HG03095 (cell line): ENCODE measurements at regions not wholly inside any gene's neighbourhood (a gene's known extent, or its start where the extent isn't known, plus 50 kb on each side); places are given as distances from the start of the nearest gene placed in this dataset.

Experiments used
- ATAC-seq: cut with Tn5 transposase; IDR thresholded peaks from one replicate; pipeline ENCODE4 v1.9.1; 2021; ENCODE audit warnings: moderate library complexity; ENCODE audit not compliant: unreplicated experiment

DNA sequence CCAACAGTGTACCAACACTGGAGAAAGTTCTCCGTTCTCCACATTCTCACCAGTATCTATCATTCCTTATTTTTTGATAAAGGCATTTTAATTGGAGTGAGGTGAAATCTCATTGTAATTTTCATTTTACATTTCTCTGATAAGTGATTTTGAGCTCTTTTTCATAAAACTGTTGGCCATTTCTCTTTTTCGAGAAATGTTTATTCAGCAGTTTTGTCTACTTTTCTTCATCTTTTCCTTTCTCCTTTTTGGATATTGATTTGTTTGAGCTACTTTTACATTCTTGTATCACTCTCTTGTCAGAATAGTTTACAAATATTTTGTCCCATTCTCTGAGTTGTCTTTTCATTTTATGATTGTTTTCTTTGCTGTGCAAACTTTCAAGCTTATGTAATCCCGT, 555.2 kb downstream of the COL12A1 start:
- ATAC-seq = no peak

- no peak for ATAC-seq
These were observed 559.4 kb downstream of the COL12A1 start for GRCh38 chr6:74646461-74646860.

GRCh38 chr6:74645108-74645849, 560.6 kb downstream of the COL12A1 start:
- no peak for ATAC-seq

GRCh38 chr6:74642101-74642500, 563.8 kb downstream of the COL12A1 start:
- ATAC-seq = no peak

DNA sequence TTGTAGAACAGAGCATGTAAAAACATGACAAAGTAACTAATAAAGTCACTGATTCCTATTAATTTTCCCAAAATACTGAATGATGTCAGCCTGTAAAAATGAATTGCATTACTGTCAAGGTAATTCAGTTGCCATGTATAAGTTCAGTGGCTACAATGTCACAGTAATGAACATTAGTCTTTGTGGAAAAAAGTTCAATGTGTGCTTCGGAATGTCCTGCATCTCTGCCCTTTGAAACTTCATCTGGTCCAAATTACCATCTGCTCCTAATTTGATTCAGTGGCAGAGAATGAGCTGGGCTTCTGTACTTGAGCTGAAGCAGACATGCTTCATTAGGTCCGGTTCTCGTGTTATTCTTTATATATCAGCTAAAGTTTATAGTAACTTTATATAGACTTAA, 567.4 kb downstream of the COL12A1 start:
- no peak for ATAC-seq

- ATAC-seq = no peak
These were observed 573.5 kb downstream of the COL12A1 start for GRCh38 chr6:74632196-74632875.

- ATAC-seq = no peak
These were observed 574.3 kb downstream of the COL12A1 start for GRCh38 chr6:74631564-74631963.

DNA sequence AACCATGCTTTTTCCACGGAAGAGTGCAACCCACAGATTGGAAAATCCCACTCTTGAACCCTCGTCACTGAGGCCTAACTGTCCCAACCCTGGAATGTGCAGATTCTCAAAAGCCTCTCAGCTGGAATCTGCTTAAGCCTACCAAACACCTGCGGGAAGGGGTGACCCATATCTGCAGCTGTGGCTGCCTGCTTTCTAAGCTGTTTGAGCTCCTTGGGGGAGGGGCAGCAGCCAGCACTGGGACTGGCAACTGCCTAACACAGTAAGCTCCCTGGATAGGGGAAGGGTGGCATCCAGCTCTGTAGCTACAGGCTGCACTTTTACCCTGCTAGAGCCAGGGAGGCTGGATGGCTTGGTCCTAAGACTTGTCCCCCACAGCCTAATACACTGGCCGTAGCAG, 579.6 kb downstream of the COL12A1 start:
- no peak for ATAC-seq

- no peak for ATAC-seq
These were observed 582.8 kb downstream of the COL12A1 start for GRCh38 chr6:74623027-74623426.

DNA sequence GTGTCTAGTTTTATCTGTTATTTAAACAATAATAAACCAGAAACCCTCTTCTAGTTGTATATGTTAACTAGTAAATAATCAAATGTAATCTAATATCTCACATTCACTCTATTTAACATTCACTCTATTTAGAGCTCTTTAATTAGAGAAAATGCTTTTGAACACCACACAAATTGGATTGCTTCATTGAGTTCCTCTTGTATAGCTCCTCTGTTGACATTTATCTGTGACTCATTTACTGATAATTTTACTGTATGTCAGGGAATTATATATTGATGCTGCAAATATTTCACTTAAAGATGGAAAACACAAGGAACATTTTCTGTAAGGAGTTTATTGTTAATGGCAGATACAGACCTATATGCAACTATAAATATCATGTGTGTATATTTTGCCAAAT, 594.6 kb downstream of the COL12A1 start:
- no peak for ATAC-seq

DNA sequence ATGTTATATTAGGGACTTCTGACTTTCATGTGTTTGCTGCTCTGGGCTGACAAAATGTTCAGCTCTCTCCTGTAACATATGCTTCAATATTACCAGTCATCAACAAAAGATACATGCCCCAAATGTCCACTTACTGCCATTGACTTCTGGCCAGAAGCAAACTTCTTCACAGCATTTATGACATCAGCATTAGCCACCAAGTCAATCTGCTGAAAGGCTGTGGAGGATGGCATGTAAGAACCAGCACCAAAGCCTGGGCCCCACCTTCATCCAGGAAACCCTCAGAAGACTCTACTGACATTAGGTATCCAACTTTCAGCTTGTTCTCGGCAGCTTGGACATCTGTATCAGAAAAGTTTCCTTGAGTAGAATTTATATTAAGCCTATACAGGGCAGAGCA, 595.5 kb downstream of the COL12A1 start:
- no peak for ATAC-seq

DNA sequence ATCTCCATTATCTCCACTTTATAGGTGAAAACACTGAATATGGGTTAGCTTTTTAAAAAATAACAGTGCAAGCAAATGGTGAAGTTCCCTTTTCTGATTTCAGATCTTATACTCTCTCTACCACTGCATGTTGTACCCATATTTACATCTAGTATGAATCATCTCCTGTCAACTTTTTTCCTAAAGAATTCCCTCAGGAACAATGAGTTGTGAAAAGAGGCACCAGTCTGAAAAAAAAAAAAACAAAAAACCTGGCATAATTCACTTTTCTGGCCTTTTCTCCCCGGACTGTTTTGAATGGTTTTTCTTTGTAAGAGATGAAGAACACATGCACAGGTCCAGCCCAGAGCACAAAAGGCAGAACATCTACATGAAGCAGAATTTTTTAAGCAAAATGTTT, 596.0 kb downstream of the COL12A1 start:
- no peak for ATAC-seq

DNA sequence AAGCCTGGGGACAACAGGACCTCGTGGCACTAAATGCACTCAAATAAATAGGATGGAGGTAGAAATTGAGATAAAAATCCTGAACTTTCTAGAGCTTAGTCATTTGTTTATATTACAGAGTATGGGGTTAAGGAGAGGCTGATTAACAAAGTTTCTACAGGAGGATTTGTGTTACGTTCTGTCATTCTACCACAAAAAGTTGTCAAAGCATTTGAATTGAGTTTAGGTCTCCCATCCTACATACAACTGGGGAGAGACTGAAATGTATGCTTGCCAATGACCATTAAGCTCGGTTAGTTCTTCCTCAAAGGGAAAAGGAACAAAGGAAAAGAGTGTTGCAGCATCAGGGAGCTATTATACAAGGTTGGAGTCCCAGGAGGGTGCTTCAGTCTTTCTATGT, 597.9 kb downstream of the COL12A1 start:
- ATAC-seq = no peak

DNA sequence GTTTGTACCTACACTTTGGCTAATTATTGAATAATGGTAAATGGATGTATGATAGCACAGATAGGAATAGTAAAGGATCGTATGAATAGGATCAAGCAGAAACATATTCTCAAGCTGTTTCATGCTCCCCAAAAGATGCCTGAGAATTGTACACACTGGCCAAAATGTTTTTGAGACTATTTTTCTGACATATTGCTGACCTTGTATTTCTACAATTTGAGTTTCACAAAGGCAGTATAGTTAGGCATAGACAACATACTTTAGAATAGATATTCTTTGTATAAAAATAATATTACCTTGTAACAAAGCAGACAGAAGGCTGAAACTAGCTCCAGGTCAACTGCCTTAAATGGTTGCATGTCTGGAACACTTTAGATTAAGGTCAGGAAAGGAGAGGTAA, 598.4 kb downstream of the COL12A1 start:
- ATAC-seq = no peak

GRCh38 chr6:74606582-74607071, 599.2 kb downstream of the COL12A1 start:
- no peak for ATAC-seq

- no peak for ATAC-seq
These were observed 599.8 kb downstream of the COL12A1 start for GRCh38 chr6:74605922-74606581.

DNA sequence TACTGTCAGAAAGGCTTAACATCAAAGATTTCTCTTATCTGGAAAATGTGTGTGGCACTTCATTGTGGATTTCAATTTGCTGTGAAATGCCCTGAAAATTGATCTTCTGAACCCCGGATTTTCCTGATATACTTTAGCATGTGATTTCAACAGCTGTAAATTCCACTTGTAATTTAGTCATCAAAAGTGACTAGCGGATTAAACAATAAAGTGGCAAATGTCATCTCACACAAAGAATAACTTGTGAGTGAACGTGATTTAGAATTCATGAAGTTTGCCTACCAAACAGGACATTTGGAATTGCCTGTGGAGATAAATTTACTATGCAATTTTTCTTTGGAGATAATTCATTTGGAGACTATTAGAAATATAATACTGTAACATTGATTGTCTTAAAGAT, 601.6 kb downstream of the COL12A1 start:
- no peak for ATAC-seq

- no peak for ATAC-seq
These were observed 602.4 kb downstream of the COL12A1 start for GRCh38 chr6:74603322-74604076.

DNA sequence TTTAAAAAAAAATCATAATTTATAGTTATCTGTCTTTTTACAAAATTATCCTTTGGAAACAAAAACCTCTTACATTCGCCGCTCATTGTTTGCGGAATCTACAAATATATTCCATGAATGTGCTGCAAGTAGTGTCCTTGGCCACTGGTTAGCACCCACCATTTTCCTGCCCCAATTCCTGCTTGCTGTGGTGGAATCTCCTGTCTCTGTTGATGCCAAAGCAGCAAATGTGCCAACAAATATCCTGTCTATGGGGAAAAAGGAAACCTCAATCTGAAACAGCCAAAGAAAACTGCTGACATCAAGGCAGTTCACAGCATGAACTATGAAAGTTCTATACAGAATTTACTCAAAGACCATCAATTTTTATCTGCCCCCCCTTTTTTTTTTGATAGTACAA, 603.6 kb downstream of the COL12A1 start:
- ATAC-seq = no peak

- ATAC-seq = peak; percentile 97
These were observed 607.1 kb downstream of the COL12A1 start for GRCh38 chr6:74598462-74599393.
